Panc1 (cell line): ENCODE measurements at regions not wholly inside any gene's neighbourhood (a gene's known extent, or its start where the extent isn't known, plus 50 kb on each side); places are given as distances from the start of the nearest gene placed in this dataset.

Experiments used
- ATAC-seq: fragments of 200-7000 bp; cut with Tn5 transposase; 2 replicates; pipeline ENCODE4 v1.9.1; 2020; ENCODE audit warnings: mild to moderate bottlenecking, moderate library complexity
- BruUV-seq: library from RNA; stranded (reverse); fragments of 400-500 nt; replicated peaks from 2 replicates; lab custom pipeline; 2021; lab: Mats Ljungman, UMichigan
- CTCF ChIA-PET: fragments of 300-600 bp; sonication (Branson Sonifier 250); formaldehyde crosslinking; loops from one replicate; lab custom pipeline; 2022; ENCODE audit warnings: antibody characterized with exemption; lab: Charles Lee
- POLR2A ChIA-PET: fragments of 300-600 bp; sonication (Branson Sonifier 250); formaldehyde crosslinking; loops from one replicate; lab custom pipeline; 2022; ENCODE audit warnings: antibody characterized with exemption; lab: Charles Lee
- DNase-seq: peaks from one replicate; pipeline ENCODE4 v3.0.0-alpha.2; 2010; ENCODE audit warnings: low read depth, low spot score
- H3K27ac ChIP-seq: 2 replicates; pipeline ENCODE4 v1.5.1; 2011; ENCODE audit warnings: mild to moderate bottlenecking, low read length, inconsistent platforms
- H3K27me3 ChIP-seq: fragments of 200-500 bp; sonication (Bioruptor generic); 2 replicates; pipeline ENCODE4 v1.6.0; 2014; ENCODE audit warnings: low read length, inconsistent platforms; ENCODE audit not compliant: control insufficient read depth, insufficient read depth
- H3K36me3 ChIP-seq: fragments of 200-500 bp; sonication (Bioruptor generic); 2 replicates; pipeline ENCODE4 v1.5.1; 2014; ENCODE audit warnings: inconsistent platforms, mild to moderate bottlenecking, low read length, moderate library complexity; ENCODE audit not compliant: control insufficient read depth, insufficient read depth
- H3K4me1 ChIP-seq: 2 replicates; pipeline ENCODE4 v1.5.1; 2011; ENCODE audit warnings: inconsistent platforms, mild to moderate bottlenecking, low read length, moderate library complexity; ENCODE audit not compliant: control insufficient read depth, insufficient read depth
- H3K4me3 ChIP-seq, 2 experiments: 2 replicates each; pipeline ENCODE4 v1.5.1; 2011 to 2012; ENCODE audit warnings: low read depth in 2 of 2, low read length in 2 of 2, mild to moderate bottlenecking in 2 of 2, inconsistent platforms in 1 of 2, moderate library complexity in 1 of 2
- H3K9me3 ChIP-seq: fragments of 200-500 bp; sonication (Bioruptor generic); 2 replicates; pipeline ENCODE4 v1.5.1; 2014; ENCODE audit warnings: low read depth, mild to moderate bottlenecking, inconsistent platforms, low read length, moderate library complexity; ENCODE audit not compliant: control insufficient read depth, insufficient read depth
- POLR2AphosphoS5 ChIP-seq: IDR thresholded peaks from 2 replicates; pipeline ENCODE4 v1.6.1; 2012; ENCODE audit warnings: mild to moderate bottlenecking, low read depth, low read length, moderate library complexity
- SIN3A ChIP-seq: IDR thresholded peaks from 2 replicates; pipeline ENCODE4 v1.6.1; 2012; ENCODE audit warnings: low read depth, mild to moderate bottlenecking, low read length, moderate library complexity, borderline replicate concordance; ENCODE audit not compliant: insufficient read depth
- TCF7L2 ChIP-seq: IDR thresholded peaks from 2 replicates; pipeline ENCODE4 v1.6.1; 2011; ENCODE audit warnings: mild to moderate bottlenecking, low read depth, low read length, inconsistent platforms
- in situ Hi-C: cut with HindIII; loops from 2 replicates; pipeline ENCODE4 v1.10.0; 2016; ENCODE audit warnings: low sequenced_read_pairs, low pct_unique_long_range_greater_than_20kb
- intact Hi-C: fragments of 100-400 bp; cut with micrococcal nuclease; formaldehyde crosslinking; loops from one replicate; pipeline ENCODE4 v1.10.0; 2022; ENCODE audit not compliant: unreplicated experiment
- TF ChIP-seq, protein P1 (sequence below), 2 experiments: IDR thresholded peaks; 2 replicates each; pipeline ENCODE4 v1.6.1; 2011 to 2012; ENCODE audit warnings: low read depth in 2 of 2, control low read depth in 1 of 2, low read length in 1 of 2, mild to moderate bottlenecking in 1 of 2, moderate library complexity in 1 of 2; ENCODE audit not compliant: insufficient read depth in 1 of 2
- TF ChIP-seq, protein P2 (sequence below): fragments of 450-650 bp; IDR thresholded peaks from 2 replicates; pipeline ENCODE4 v1.5.1; 2017; ENCODE audit warnings: mild to moderate bottlenecking

- ChIA-PET POLR2A (no interaction called here), CTCF (no interaction called here)
- Histone ChIP-seq H3K9me3 (peaks cover 8% of the 10 kb centered on the region; the same call in 1 of the 2 replicates), H3K36me3 (no peaks in the 10 kb centered on the region), H3K4me1 (no peaks in the 10 kb centered on the region), H3K27ac (no peak overlapping the region), H3K4me3 (no peak overlapping the region), H3K27me3 (no peaks in the 10 kb centered on the region)
- no peak for DNase-seq
- intact Hi-C loops, result no loop called here
- in situ Hi-C loops, result no loop called here
- no TSS peak for BruUV-seq
- no peak for ATAC-seq
- no peak for TF ChIP-seq TCF7L2
- TF ChIP-seq, protein P1, sequence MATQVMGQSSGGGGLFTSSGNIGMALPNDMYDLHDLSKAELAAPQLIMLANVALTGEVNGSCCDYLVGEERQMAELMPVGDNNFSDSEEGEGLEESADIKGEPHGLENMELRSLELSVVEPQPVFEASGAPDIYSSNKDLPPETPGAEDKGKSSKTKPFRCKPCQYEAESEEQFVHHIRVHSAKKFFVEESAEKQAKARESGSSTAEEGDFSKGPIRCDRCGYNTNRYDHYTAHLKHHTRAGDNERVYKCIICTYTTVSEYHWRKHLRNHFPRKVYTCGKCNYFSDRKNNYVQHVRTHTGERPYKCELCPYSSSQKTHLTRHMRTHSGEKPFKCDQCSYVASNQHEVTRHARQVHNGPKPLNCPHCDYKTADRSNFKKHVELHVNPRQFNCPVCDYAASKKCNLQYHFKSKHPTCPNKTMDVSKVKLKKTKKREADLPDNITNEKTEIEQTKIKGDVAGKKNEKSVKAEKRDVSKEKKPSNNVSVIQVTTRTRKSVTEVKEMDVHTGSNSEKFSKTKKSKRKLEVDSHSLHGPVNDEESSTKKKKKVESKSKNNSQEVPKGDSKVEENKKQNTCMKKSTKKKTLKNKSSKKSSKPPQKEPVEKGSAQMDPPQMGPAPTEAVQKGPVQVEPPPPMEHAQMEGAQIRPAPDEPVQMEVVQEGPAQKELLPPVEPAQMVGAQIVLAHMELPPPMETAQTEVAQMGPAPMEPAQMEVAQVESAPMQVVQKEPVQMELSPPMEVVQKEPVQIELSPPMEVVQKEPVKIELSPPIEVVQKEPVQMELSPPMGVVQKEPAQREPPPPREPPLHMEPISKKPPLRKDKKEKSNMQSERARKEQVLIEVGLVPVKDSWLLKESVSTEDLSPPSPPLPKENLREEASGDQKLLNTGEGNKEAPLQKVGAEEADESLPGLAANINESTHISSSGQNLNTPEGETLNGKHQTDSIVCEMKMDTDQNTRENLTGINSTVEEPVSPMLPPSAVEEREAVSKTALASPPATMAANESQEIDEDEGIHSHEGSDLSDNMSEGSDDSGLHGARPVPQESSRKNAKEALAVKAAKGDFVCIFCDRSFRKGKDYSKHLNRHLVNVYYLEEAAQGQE (IDR thresholded peaks at IDR 0.05; ENCODE audit: insufficient read depth in 1 of 2, low read depth in 2 of 2, low read length in 1 of 2), result no peak
- TF ChIP-seq, protein P2, sequence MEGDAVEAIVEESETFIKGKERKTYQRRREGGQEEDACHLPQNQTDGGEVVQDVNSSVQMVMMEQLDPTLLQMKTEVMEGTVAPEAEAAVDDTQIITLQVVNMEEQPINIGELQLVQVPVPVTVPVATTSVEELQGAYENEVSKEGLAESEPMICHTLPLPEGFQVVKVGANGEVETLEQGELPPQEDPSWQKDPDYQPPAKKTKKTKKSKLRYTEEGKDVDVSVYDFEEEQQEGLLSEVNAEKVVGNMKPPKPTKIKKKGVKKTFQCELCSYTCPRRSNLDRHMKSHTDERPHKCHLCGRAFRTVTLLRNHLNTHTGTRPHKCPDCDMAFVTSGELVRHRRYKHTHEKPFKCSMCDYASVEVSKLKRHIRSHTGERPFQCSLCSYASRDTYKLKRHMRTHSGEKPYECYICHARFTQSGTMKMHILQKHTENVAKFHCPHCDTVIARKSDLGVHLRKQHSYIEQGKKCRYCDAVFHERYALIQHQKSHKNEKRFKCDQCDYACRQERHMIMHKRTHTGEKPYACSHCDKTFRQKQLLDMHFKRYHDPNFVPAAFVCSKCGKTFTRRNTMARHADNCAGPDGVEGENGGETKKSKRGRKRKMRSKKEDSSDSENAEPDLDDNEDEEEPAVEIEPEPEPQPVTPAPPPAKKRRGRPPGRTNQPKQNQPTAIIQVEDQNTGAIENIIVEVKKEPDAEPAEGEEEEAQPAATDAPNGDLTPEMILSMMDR, result no peak
- no peak for TF ChIP-seq SIN3A
- TF ChIP-seq POLR2AphosphoS5, result no peak
Measured at GRCh38 chr1:2940178-2940577, 81.1 kb upstream of the ACTRT2 start.

- no peak for TF ChIP-seq TCF7L2
- TF ChIP-seq SIN3A, result no peak
- TF ChIP-seq, protein P1 (IDR thresholded peaks at IDR 0.05; ENCODE audit: insufficient read depth in 1 of 2, low read depth in 2 of 2, low read length in 1 of 2), result no peak
- TF ChIP-seq POLR2AphosphoS5, result no peak
- TF ChIP-seq, protein P2, result no peak
- ATAC-seq, result no peak
- H3K36me3 ChIP-seq, result no peaks in the 10 kb centered on the region
- no peaks in the 10 kb centered on the region for H3K4me1 ChIP-seq
- intact Hi-C loops, result no loop called here
- no peak for DNase-seq
- POLR2A ChIA-PET, result no interaction called here
- in situ Hi-C loops, result no loop called here
- no TSS peak for BruUV-seq
- H3K4me3 ChIP-seq, result no peak overlapping the region
- CTCF ChIA-PET, result no interaction called here
- peaks cover 8% of the 10 kb centered on the region; the same call in 1 of the 2 replicates for H3K9me3 ChIP-seq
- H3K27me3 ChIP-seq, result no peaks in the 10 kb centered on the region
- H3K27ac ChIP-seq, result no peak overlapping the region
Measured at GRCh38 chr1:2941040-2941439, 80.2 kb upstream of the ACTRT2 start.
